HEK293T (cell line): ENCODE measurements at regions not wholly inside any gene's neighbourhood (a gene's known extent, or its start where the extent isn't known, plus 50 kb on each side); places are given as distances from the start of the nearest gene placed in this dataset.

Source experiments
- CTCF ChIA-PET: fragments of 350-600 bp; formaldehyde crosslinking; extraction: SDS; loops from one replicate; lab custom pipeline; 2021; ENCODE audit warnings: antibody characterized with exemption, inconsistent platforms; lab: Yijun Ruan, JAX
- POLR2A ChIA-PET: fragments of 350-600 bp; formaldehyde crosslinking; extraction: SDS; loops from one replicate; lab custom pipeline; 2020; ENCODE audit warnings: antibody characterized with exemption, inconsistent platforms; lab: Yijun Ruan, JAX
- DNase-seq: peaks from one replicate; pipeline ENCODE4 v3.0.0; 2012; ENCODE audit warnings: mixed read lengths; ENCODE audit errors: extremely low spot score
- ARNT ChIP-seq: fragments of 450-650 bp; IDR thresholded peaks from 2 replicates; pipeline ENCODE4 v1.6.1; 2017; ENCODE audit warnings: mild to moderate bottlenecking
- BHLHE40 ChIP-seq: fragments of 450-650 bp; IDR thresholded peaks from 2 replicates; pipeline ENCODE4 v1.6.1; 2016; ENCODE audit warnings: mild to moderate bottlenecking, moderate library complexity, borderline replicate concordance
- CTBP1 ChIP-seq: fragments of 450-650 bp; IDR thresholded peaks from 2 replicates; pipeline ENCODE4 v1.6.1; 2016; ENCODE audit warnings: borderline replicate concordance
- ELF4 ChIP-seq: fragments of 450-650 bp; IDR thresholded peaks from 2 replicates; pipeline ENCODE4 v1.6.1; 2017; ENCODE audit warnings: antibody characterized with exemption
- FOXA1 ChIP-seq: fragments of 450-650 bp; IDR thresholded peaks from 2 replicates; pipeline ENCODE4 v1.6.1; 2016; ENCODE audit warnings: mild to moderate bottlenecking
- FOXK2 ChIP-seq: fragments of 450-650 bp; IDR thresholded peaks from 2 replicates; pipeline ENCODE4 v1.6.1; 2016; ENCODE audit warnings: mild to moderate bottlenecking
- FOXM1 ChIP-seq: fragments of 450-650 bp; IDR thresholded peaks from 2 replicates; pipeline ENCODE4 v1.6.1; 2017; ENCODE audit warnings: mild to moderate bottlenecking, borderline replicate concordance
- HDGF ChIP-seq: fragments of 450-650 bp; IDR thresholded peaks from 2 replicates; pipeline ENCODE4 v1.6.1; 2017; ENCODE audit warnings: antibody characterized with exemption, borderline replicate concordance
- L3MBTL2 ChIP-seq: fragments of 450-650 bp; conservative IDR thresholded peaks from 2 replicates; pipeline ENCODE4 v1.6.1; 2016; ENCODE audit warnings: mild to moderate bottlenecking
- LEF1 ChIP-seq: fragments of 450-650 bp; IDR thresholded peaks from 2 replicates; pipeline ENCODE4 v1.6.1; 2017; ENCODE audit warnings: mild to moderate bottlenecking, borderline replicate concordance
- NFRKB ChIP-seq: fragments of 450-650 bp; IDR thresholded peaks from 2 replicates; pipeline ENCODE4 v1.6.1; 2016; ENCODE audit warnings: mild to moderate bottlenecking, moderate library complexity
- PKNOX1 ChIP-seq: fragments of 450-650 bp; IDR thresholded peaks from 2 replicates; pipeline ENCODE4 v1.6.1; 2016
- SP1 ChIP-seq: fragments of 450-650 bp; IDR thresholded peaks from 2 replicates; pipeline ENCODE4 v1.6.1; 2017
- SUZ12 ChIP-seq: fragments of 450-650 bp; IDR thresholded peaks from 2 replicates; pipeline ENCODE4 v1.6.1; 2016; ENCODE audit warnings: mild to moderate bottlenecking
- TARDBP ChIP-seq: fragments of 450-650 bp; IDR thresholded peaks from 2 replicates; pipeline ENCODE4 v1.6.1; 2016
- ZNF384 ChIP-seq: fragments of 450-650 bp; IDR thresholded peaks from 2 replicates; pipeline ENCODE4 v1.6.1; 2016

- no peak for TF ChIP-seq ZNF384
- TF ChIP-seq SP1: no peak
- no peak for TF ChIP-seq BHLHE40
- no peak for TF ChIP-seq CTBP1
- no peak for TF ChIP-seq FOXK2
- no peak for TF ChIP-seq PKNOX1
- TF ChIP-seq TARDBP: no peak
- ChIA-PET CTCF (no interaction called here), POLR2A (no interaction called here)
- no peak for DNase-seq
These were observed 286.1 kb downstream of the SHOX2 start for GRCh38 chr3:157820157-157820517.

- CTCF ChIA-PET: no interaction called here
- POLR2A ChIA-PET: no interaction called here
- DNase-seq: no peak
- TF ChIP-seq LEF1 (no peak), BHLHE40 (no peak), HDGF (no peak), TARDBP (no peak)
These were observed 286.7 kb downstream of the SHOX2 start for GRCh38 chr3:157819270-157820156.

- CTCF ChIA-PET: interaction anchor here (0.7 kb wide), 1 partner anchor 978 kb away, joined by 4 read pairs; no protein-coding TSS in a partner anchor
- DNase-seq: no peak
- POLR2A ChIA-PET: no interaction called here
- TF ChIP-seq CTBP1: no peak
- no peak for TF ChIP-seq PKNOX1
- TF ChIP-seq FOXM1: no peak
- no peak for TF ChIP-seq SUZ12
- TF ChIP-seq FOXA1: no peak
These were observed 289.3 kb downstream of the SHOX2 start for GRCh38 chr3:157816896-157817295.

- CTCF ChIA-PET: no interaction called here
- no peak for DNase-seq
- TF ChIP-seq FOXM1 (no peak), FOXA1 (no peak), CTBP1 (no peak)
- POLR2A ChIA-PET: no interaction called here
These were observed 289.9 kb downstream of the SHOX2 start for GRCh38 chr3:157816296-157816695.

- ChIA-PET CTCF (no interaction called here), POLR2A (no interaction called here)
- DNase-seq: no peak
- no peak for TF ChIP-seq ARNT
- TF ChIP-seq SP1: no peak
- no peak for TF ChIP-seq FOXK2
- TF ChIP-seq SUZ12: no peak
- no peak for TF ChIP-seq ZNF384
- no peak for TF ChIP-seq FOXA1
- TF ChIP-seq LEF1: no peak
- no peak for TF ChIP-seq TARDBP
- TF ChIP-seq FOXM1: no peak
- TF ChIP-seq HDGF: no peak
- no peak for TF ChIP-seq BHLHE40
- TF ChIP-seq CTBP1: no peak
- TF ChIP-seq ELF4: no peak
- TF ChIP-seq L3MBTL2: no peak
- no peak for TF ChIP-seq PKNOX1
These were observed 290.5 kb downstream of the SHOX2 start for GRCh38 chr3:157815739-157816138.

GRCh38 chr3:157810924-157811718 is 295.1 kb downstream of the SHOX2 start:
- TF ChIP-seq HDGF (no peak), SUZ12 (no peak), NFRKB (no peak), L3MBTL2 (no peak), PKNOX1 (no peak), ELF4 (no peak), ZNF384 (no peak), FOXA1 (no peak), BHLHE40 (no peak), TARDBP (no peak), LEF1 (no peak), FOXK2 (no peak), FOXM1 (no peak), SP1 (no peak), CTBP1 (no peak)
- ChIA-PET POLR2A (no interaction called here), CTCF (no interaction called here)
- DNase-seq: no peak
